Stimulated activated CD4-positive, alpha-beta T cell treated with anti-CD3 and anti-CD28 coated beads, TNF-alpha, amount 100 ng/mL, for 24 hours (primary cell): ENCODE measurements at regions not wholly inside any gene's neighbourhood (a gene's known extent, or its start where the extent isn't known, plus 50 kb on each side); places are given as distances from the start of the nearest gene placed in this dataset.

Experiments used
- DNase-seq, 3 experiments: peaks; one replicate each; pipeline ENCODE4 v3.0.0-alpha.2; 2020; ENCODE audit warnings: low read depth in 3 of 3

GRCh38 chr5:162324328-162324727 lies 256.8 kb downstream of the GABRG2 start:
- DNase-seq: no peak

GRCh38 chr5:162325143-162325727 lies 257.7 kb downstream of the GABRG2 start:
- DNase-seq: no peak

- no peak for DNase-seq
Observed at GRCh38 chr5:162334944-162335343, 267.4 kb downstream of the GABRG2 start.

- DNase-seq: no peak
Observed at GRCh38 chr5:162360373-162360931, 292.9 kb downstream of the GABRG2 start.

GRCh38 chr5:162372256-162372655 lies 304.7 kb downstream of the GABRG2 start:
- DNase-seq: no peak

GRCh38 chr5:162377895-162378294 lies 310.3 kb downstream of the GABRG2 start:
- DNase-seq: no peak

GRCh38 chr5:162382839-162383238 lies 315.3 kb downstream of the GABRG2 start:
- no peak for DNase-seq

GRCh38 chr5:162384225-162384624 lies 316.7 kb downstream of the GABRG2 start:
- no peak for DNase-seq

- DNase-seq: no peak
Observed at GRCh38 chr5:162391833-162392232, 324.3 kb downstream of the GABRG2 start.

GRCh38 chr5:162392336-162392735 lies 324.8 kb downstream of the GABRG2 start:
- DNase-seq: no peak

GRCh38 chr5:162393534-162393933 lies 326.0 kb downstream of the GABRG2 start:
- DNase-seq: no peak

GRCh38 chr5:162407614-162408013 lies 340.0 kb downstream of the GABRG2 start:
- DNase-seq: no peak

GRCh38 chr5:162410365-162410764 lies 342.8 kb downstream of the GABRG2 start:
- DNase-seq: no peak

- no peak for DNase-seq
Observed at GRCh38 chr5:162429142-162429541, 361.6 kb downstream of the GABRG2 start.

- DNase-seq: no peak
Observed at GRCh38 chr5:162434281-162434680, 366.7 kb downstream of the GABRG2 start.

GRCh38 chr5:162436055-162436454 lies 368.5 kb downstream of the GABRG2 start:
- DNase-seq: no peak

- no peak for DNase-seq
Observed at GRCh38 chr5:162444129-162444762, 376.7 kb downstream of the GABRG2 start.

GRCh38 chr5:162456086-162456485 lies 388.5 kb downstream of the GABRG2 start:
- DNase-seq: no peak

- no peak for DNase-seq
Observed at GRCh38 chr5:162466011-162466410, 398.4 kb downstream of the GABRG2 start.

- DNase-seq: no peak
Observed at GRCh38 chr5:162473041-162473714, 405.6 kb downstream of the GABRG2 start.

- DNase-seq: no peak
Observed at GRCh38 chr5:162474239-162474638, 406.7 kb downstream of the GABRG2 start.

GRCh38 chr5:162484095-162484494 lies 416.5 kb downstream of the GABRG2 start:
- no peak for DNase-seq

GRCh38 chr5:162484986-162485385 lies 417.4 kb downstream of the GABRG2 start:
- no peak for DNase-seq
